GM19324 (cell line): ENCODE measurements at regions not wholly inside any gene's neighbourhood (a gene's known extent, or its start where the extent isn't known, plus 50 kb on each side); places are given as distances from the start of the nearest gene placed in this dataset.

Experiments used
- ATAC-seq: cut with Tn5 transposase; IDR thresholded peaks from one replicate; pipeline ENCODE4 v1.9.1; 2021; ENCODE audit warnings: mild to moderate bottlenecking, moderate library complexity; ENCODE audit not compliant: unreplicated experiment, low FRiP score

GRCh38 chr2:120680136-120680761, 55.4 kb upstream of the GLI2 start:
- peak; percentile 38 for ATAC-seq

- no peak for ATAC-seq
Measured at GRCh38 chr2:120681181-120681580, 54.5 kb upstream of the GLI2 start.

- no peak for ATAC-seq
Measured at GRCh38 chr2:120681696-120682288, 53.9 kb upstream of the GLI2 start.

GRCh38 chr2:120682654-120683053, 53.0 kb upstream of the GLI2 start:
- no peak for ATAC-seq

GRCh38 chr2:120683081-120683480, 52.6 kb upstream of the GLI2 start:
- no peak for ATAC-seq

GRCh38 chr2:120683701-120684100, 52.0 kb upstream of the GLI2 start:
- no peak for ATAC-seq

- no peak for ATAC-seq
Measured at GRCh38 chr2:120684289-120685065, 51.2 kb upstream of the GLI2 start.

- ATAC-seq = no peak
Measured at GRCh38 chr2:120685066-120685973, 50.3 kb upstream of the GLI2 start.
